SK-N-MC (cell line): ENCODE measurements at regions not wholly inside any gene's neighbourhood (a gene's known extent, or its start where the extent isn't known, plus 50 kb on each side); places are given as distances from the start of the nearest gene placed in this dataset.

Experiments
- EZH2 ChIP-seq: fragments of 200-600 bp; sonication (generic); IDR thresholded peaks from one replicate; pipeline ENCODE4 v1.6.1; 2017; ENCODE audit warnings: antibody characterized with exemption
- FOXP2 ChIP-seq: optimal IDR thresholded peaks from 2 replicates; pipeline ENCODE3; 2011; ENCODE audit warnings: mild to moderate bottlenecking, moderate library complexity; ENCODE audit not compliant: insufficient read depth; ENCODE audit errors: extremely low read length, control extremely low read depth
- POLR2AphosphoS5 ChIP-seq: IDR thresholded peaks from 2 replicates; pipeline ENCODE4 v1.6.1; 2012; ENCODE audit warnings: mild to moderate bottlenecking, low read depth, low read length, borderline replicate concordance

- TF ChIP-seq POLR2AphosphoS5: no peak
- no peak for TF ChIP-seq EZH2
- TF ChIP-seq FOXP2: no peak
These were observed 132.6 kb upstream of the PUDP start for GRCh38 chrX:7280520-7280919.
